ENCODE measurements at regions not wholly inside any gene's neighbourhood (a gene's known extent, or its start where the extent isn't known, plus 50 kb on each side); places are given as distances from the start of the nearest gene placed in this dataset.

- Histone ChIP-seq H3K9ac (ENCODE audit: control insufficient read depth, insufficient read depth, low read length) (no peak overlapping the region), H3K9me3 (replicated peaks; ENCODE audit: control insufficient read depth, insufficient read depth, low read length) (no peaks in the 10 kb centered on the region), H3K27me3 (replicated peaks in 1 of 2; ENCODE audit: control insufficient read depth in 2 of 2, insufficient read depth in 2 of 2, low read length in 1 of 2) (no peaks in the 10 kb centered on the region; a peak in 2 of 4 replicates), H2AFZ (ENCODE audit: control insufficient read depth, low read depth, low read length) (no peak overlapping the region), H3K36me3 (ENCODE audit: control insufficient read depth in 2 of 2, insufficient read depth in 2 of 2, low read length in 1 of 2) (no peaks in the 10 kb centered on the region), H3K4me2 (ENCODE audit: control insufficient read depth, insufficient read depth) (no peak overlapping the region), H4K20me1 (ENCODE audit: control insufficient read depth, insufficient read depth) (no peaks in the 10 kb centered on the region), H3K4me1 (ENCODE audit: control insufficient read depth, insufficient read depth, low read length) (no peaks in the 10 kb centered on the region), H3K79me2 (ENCODE audit: control insufficient read depth, insufficient read depth, low read length) (no peaks in the 10 kb centered on the region), H3K4me3 (no peak overlapping the region), H3K27ac (ENCODE audit: control insufficient read depth, insufficient read depth) (no peak overlapping the region)
- ChIA-PET RAD21 (ENCODE audit: unreplicated experiment) (no interaction called here), CTCF (no interaction called here), SMC1A (ENCODE audit: uncharacterized antibody, unreplicated experiment) (no interaction called here), POLR2A (no interaction called here)
- TF ChIP-seq CREM (IDR thresholded peaks at IDR 0.05; ENCODE audit: low read depth) (no peak), SREBF1 (IDR thresholded peaks at IDR 0.05; ENCODE audit: low read length) (no peak), CREB1 (IDR thresholded peaks at IDR 0.05; ENCODE audit: low read depth) (no peak), GABPA (IDR thresholded peaks at IDR 0.05; ENCODE audit: low read depth) (no peak), HDGF (IDR thresholded peaks at IDR 0.05) (no peak), SUZ12 (IDR thresholded peaks at IDR 0.05; ENCODE audit: unreplicated experiment) (no peak), NFIC (IDR thresholded peaks at IDR 0.05; ENCODE audit: low read depth, low read length) (no peak), MEF2B (IDR thresholded peaks at IDR 0.05; ENCODE audit: partially characterized antibody, poor library complexity, severe bottlenecking) (no peak), BCL11A (IDR thresholded peaks at IDR 0.05; ENCODE audit: low read depth, low read length) (no peak), BMI1 (IDR thresholded peaks at IDR 0.05; ENCODE audit: borderline replicate concordance) (no peak), MEF2A (IDR thresholded peaks at IDR 0.05; ENCODE audit: insufficient read depth, low read depth, low read length) (no peak)
- 0% methylated on average over 1 of the region's 1 CpG for WGBS (ENCODE audit: insufficient coverage, insufficient replicate concordance, low lambda C conversion rate, missing lambda C conversion rate)
- FAIRE-seq (no peak), DNase-seq (ENCODE audit: low read depth, low spot score) (no peak), ATAC-seq (no peak)
- in situ Hi-C loops (cut with MboI) = no loop called here
- BruUV-seq (replicated peaks) = no TSS peak
- intact Hi-C loops (cut with micrococcal nuclease; ENCODE audit: unreplicated experiment) = no loop called here
Observed at GRCh38 chr7:116443101-116443523, 56.4 kb upstream of the CAV2 start.

- in situ Hi-C loops (cut with MboI) = no loop called here
- H2AFZ ChIP-seq (ENCODE audit: control insufficient read depth, low read depth, low read length) = no peak overlapping the region
- H3K4me3 ChIP-seq = no peak overlapping the region
- CTCF ChIA-PET = no interaction called here
- POLR2A ChIA-PET = no interaction called here
- no peaks in the 10 kb centered on the region for H4K20me1 ChIP-seq (ENCODE audit: control insufficient read depth, insufficient read depth)
- H3K79me2 ChIP-seq (ENCODE audit: control insufficient read depth, insufficient read depth, low read length) = no peaks in the 10 kb centered on the region
- SMC1A ChIA-PET (ENCODE audit: uncharacterized antibody, unreplicated experiment) = no interaction called here
- H3K4me2 ChIP-seq (ENCODE audit: control insufficient read depth, insufficient read depth) = no peak overlapping the region
- DNase-seq (ENCODE audit: low read depth, low spot score) = no peak
- intact Hi-C loops (cut with micrococcal nuclease; ENCODE audit: unreplicated experiment) = no loop called here
- no peak for ATAC-seq
- no peak overlapping the region for H3K9ac ChIP-seq (ENCODE audit: control insufficient read depth, insufficient read depth, low read length)
- no TSS peak for BruUV-seq (replicated peaks)
- H3K27me3 ChIP-seq (replicated peaks in 1 of 2; ENCODE audit: control insufficient read depth in 2 of 2, insufficient read depth in 2 of 2, low read length in 1 of 2) = no peaks in the 10 kb centered on the region; a peak in 2 of 4 replicates
- H3K9me3 ChIP-seq (replicated peaks; ENCODE audit: control insufficient read depth, insufficient read depth, low read length) = no peaks in the 10 kb centered on the region
- H3K36me3 ChIP-seq (ENCODE audit: control insufficient read depth in 2 of 2, insufficient read depth in 2 of 2, low read length in 1 of 2) = no peaks in the 10 kb centered on the region
- RAD21 ChIA-PET (ENCODE audit: unreplicated experiment) = no interaction called here
- no peak for TF ChIP-seq ZZZ3 (IDR thresholded peaks at IDR 0.05; ENCODE audit: control insufficient read depth, insufficient read length, low read depth)
- TF ChIP-seq MXI1 (IDR thresholded peaks at IDR 0.05; ENCODE audit: low read depth, low read length) = no peak
- no peak for TF ChIP-seq EZH2 (IDR thresholded peaks at IDR 0.05; ENCODE audit: borderline replicate concordance, control insufficient read depth, low read depth, low read length)
- TF ChIP-seq TCF3 (IDR thresholded peaks at IDR 0.05; ENCODE audit: borderline replicate concordance, insufficient read depth, low read depth, low read length) = no peak
- no peak for TF ChIP-seq SKIL (IDR thresholded peaks at IDR 0.05; ENCODE audit: low read depth, poor library complexity, severe bottlenecking)
- no peak for TF ChIP-seq MEF2B (IDR thresholded peaks at IDR 0.05; ENCODE audit: partially characterized antibody, poor library complexity, severe bottlenecking)
- WGBS (ENCODE audit: insufficient coverage, insufficient replicate concordance, low lambda C conversion rate, missing lambda C conversion rate) = 58% methylated on average over 3 of the region's 3 CpGs
- H3K27ac ChIP-seq (ENCODE audit: control insufficient read depth, insufficient read depth) = no peak overlapping the region
- H3K4me1 ChIP-seq (ENCODE audit: control insufficient read depth, insufficient read depth, low read length) = no peaks in the 10 kb centered on the region
- FAIRE-seq = peak; percentile 54
Observed at GRCh38 chr7:116443646-116444045, 55.9 kb upstream of the CAV2 start.
